A673 (cell line): ENCODE measurements at regions not wholly inside any gene's neighbourhood (a gene's known extent, or its start where the extent isn't known, plus 50 kb on each side); places are given as distances from the start of the nearest gene placed in this dataset.

Experiments used
- BruUV-seq: library from RNA; stranded (reverse); fragments of 400-500 nt; replicated peaks from 2 replicates; lab custom pipeline; 2021; lab: Mats Ljungman, UMichigan
- CTCF ChIA-PET: fragments of 300-600 bp; sonication (Branson Sonifier 250); formaldehyde crosslinking; loops from one replicate; lab custom pipeline; 2022; ENCODE audit warnings: antibody characterized with exemption; lab: Charles Lee
- POLR2A ChIA-PET: fragments of 300-600 bp; sonication (Branson Sonifier 250); formaldehyde crosslinking; loops from one replicate; lab custom pipeline; 2022; ENCODE audit warnings: antibody characterized with exemption; ENCODE audit not compliant: low non-redundant PET; lab: Charles Lee
- DNase-seq: peaks from one replicate; pipeline ENCODE4 v3.0.0-alpha.2; 2015; ENCODE audit warnings: low spot score
- H3K27ac ChIP-seq: fragments of 200-600 bp; sonication (generic); 2 replicates; pipeline ENCODE4 v1.5.1; 2016; ENCODE audit warnings: mixed run types, low read depth, mild to moderate bottlenecking, mixed read lengths, antibody characterized with exemption, low read length; ENCODE audit not compliant: poor library complexity, severe bottlenecking
- H3K27me3 ChIP-seq: fragments of 200-600 bp; sonication (generic); replicated peaks from 2 replicates; pipeline ENCODE4 v1.6.1; 2017; ENCODE audit warnings: mixed run types, low read depth, mild to moderate bottlenecking, mixed read lengths, antibody characterized with exemption, low read length; ENCODE audit not compliant: insufficient read depth, poor library complexity
- H3K36me3 ChIP-seq: fragments of 200-600 bp; sonication (generic); 2 replicates; pipeline ENCODE4 v1.6.1; 2016; ENCODE audit warnings: mixed run types, mild to moderate bottlenecking, mixed read lengths, antibody characterized with exemption, low read length; ENCODE audit not compliant: insufficient read depth, poor library complexity, severe bottlenecking
- H3K4me1 ChIP-seq: fragments of 200-600 bp; sonication (generic); 2 replicates; pipeline ENCODE4 v1.6.1; 2017; ENCODE audit warnings: mixed run types, mild to moderate bottlenecking, mixed read lengths, antibody characterized with exemption, low read length; ENCODE audit not compliant: insufficient read depth, poor library complexity, severe bottlenecking
- H3K4me3 ChIP-seq: fragments of 200-600 bp; sonication (generic); 2 replicates; pipeline ENCODE4 v1.5.1; 2016; ENCODE audit warnings: low read depth, mixed run types, mild to moderate bottlenecking, mixed read lengths, low read length; ENCODE audit not compliant: poor library complexity, severe bottlenecking
- H3K9me3 ChIP-seq: fragments of 200-600 bp; sonication (generic); 2 replicates; pipeline ENCODE4 v1.6.1; 2016; ENCODE audit warnings: mixed run types, low read depth, mild to moderate bottlenecking, mixed read lengths, antibody characterized with exemption, low read length; ENCODE audit not compliant: poor library complexity, severe bottlenecking
- CTCF ChIP-seq: fragments of 300-800, 200-600 bp; sonication (generic); conservative IDR thresholded peaks from 2 replicates; pipeline ENCODE4 v1.5.1; 2017; ENCODE audit warnings: low read depth, mild to moderate bottlenecking, antibody characterized with exemption, low read length, moderate library complexity, mixed read lengths
- EZH2 ChIP-seq: fragments of 200-600 bp; sonication (generic); IDR thresholded peaks from 2 replicates; pipeline ENCODE4 v1.6.1; 2017; ENCODE audit warnings: borderline replicate concordance, low read depth, mild to moderate bottlenecking, mixed read lengths, antibody characterized with exemption, low read length; ENCODE audit not compliant: poor library complexity, severe bottlenecking
- intact Hi-C: fragments of 100-400 bp; cut with micrococcal nuclease; formaldehyde crosslinking; loops from one replicate; pipeline ENCODE4 v1.10.0; 2022; ENCODE audit not compliant: unreplicated experiment

DNA sequence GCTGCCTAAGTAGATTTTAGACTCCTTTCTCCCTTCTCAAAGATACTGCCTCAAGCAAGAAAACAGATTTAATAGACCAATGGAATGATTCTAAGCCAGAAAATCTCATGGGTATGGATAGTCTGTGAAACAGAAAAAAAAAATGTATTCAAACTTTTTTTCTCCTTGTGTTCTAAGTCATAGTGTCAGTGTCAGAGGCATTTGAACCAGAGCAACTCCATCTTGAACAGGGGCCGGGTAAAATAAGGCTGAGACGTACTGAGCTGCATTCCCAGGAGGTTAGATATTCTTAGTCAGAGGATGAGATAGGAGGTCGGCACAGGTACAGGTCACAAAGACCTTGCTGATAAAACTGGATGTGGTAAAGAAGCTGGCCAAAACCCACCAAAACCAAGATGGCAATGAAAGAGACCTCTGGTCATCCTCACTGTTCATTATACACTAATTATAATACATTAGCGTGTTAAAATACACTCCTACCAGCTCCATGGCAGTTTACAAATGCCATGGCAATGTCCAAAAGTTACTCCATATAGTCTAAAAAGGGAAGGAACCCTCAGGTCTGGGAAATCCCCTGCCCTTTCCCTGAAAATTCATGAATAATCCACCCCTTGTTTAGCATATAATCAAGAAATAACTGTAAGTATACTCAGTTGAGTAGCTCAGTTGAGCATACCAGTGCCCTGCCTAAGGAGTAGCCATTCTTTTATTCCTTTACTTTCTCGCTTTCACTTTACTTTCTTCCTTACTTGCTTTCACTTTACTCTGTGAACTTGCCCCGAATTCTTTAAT is 72.8 kb upstream of the GOLGA8B start:
- no TSS peak for BruUV-seq
- ChIA-PET CTCF (no interaction called here), POLR2A (no interaction called here)
- intact Hi-C loops = no loop called here
- H3K9me3 ChIP-seq = no peaks in the 10 kb centered on the region
- no peak overlapping the region for H3K4me3 ChIP-seq
- H3K36me3 ChIP-seq = no peaks in the 10 kb centered on the region
- H3K27ac ChIP-seq = no peak overlapping the region
- no peaks in the 10 kb centered on the region for H3K4me1 ChIP-seq
- H3K27me3 ChIP-seq = no peaks in the 10 kb centered on the region
- TF ChIP-seq CTCF (no peak), EZH2 (no peak)
- no peak for DNase-seq

- no peak for TF ChIP-seq CTCF
- TF ChIP-seq EZH2 = no peak
- Histone ChIP-seq H3K27ac (no peak overlapping the region), H3K4me1 (no peaks in the 10 kb centered on the region), H3K4me3 (no peak overlapping the region), H3K36me3 (no peaks in the 10 kb centered on the region), H3K27me3 (no peaks in the 10 kb centered on the region), H3K9me3 (no peaks in the 10 kb centered on the region)
- ChIA-PET CTCF (no interaction called here), POLR2A (interaction anchor here (0.5 kb wide), 1 partner anchor 339 kb away, joined by 14 read pairs; no protein-coding TSS in a partner anchor)
- intact Hi-C loops = no loop called here
- BruUV-seq = no TSS peak
- no peak for DNase-seq
These were observed 71.9 kb upstream of the GOLGA8B start for GRCh38 chr15:34655326-34655725.

- no peaks in the 10 kb centered on the region for H3K9me3 ChIP-seq
- intact Hi-C loops = no loop called here
- no peak overlapping the region for H3K27ac ChIP-seq
- no peak for DNase-seq
- no peak for TF ChIP-seq CTCF
- TF ChIP-seq EZH2 = no peak
- H3K27me3 ChIP-seq = no peaks in the 10 kb centered on the region
- POLR2A ChIA-PET = interaction anchor here (0.5 kb wide), 1 partner anchor 340 kb away, joined by 14 read pairs; no protein-coding TSS in a partner anchor
- no peaks in the 10 kb centered on the region for H3K36me3 ChIP-seq
- no TSS peak for BruUV-seq
- no peaks in the 10 kb centered on the region for H3K4me1 ChIP-seq
- H3K4me3 ChIP-seq = no peak overlapping the region
- CTCF ChIA-PET = no interaction called here
These were observed 71.2 kb upstream of the GOLGA8B start for GRCh38 chr15:34654625-34655024.
